ENCODE measurements at regions not wholly inside any gene's neighbourhood (a gene's known extent, or its start where the extent isn't known, plus 50 kb on each side); places are given as distances from the start of the nearest gene placed in this dataset.

GRCh38 chr18:76619261-76619620 lies 124.2 kb upstream of the ZNF516 start:
- Histone ChIP-seq H3K36me3 (ENCODE audit: control insufficient read depth in 1 of 2, insufficient read depth in 2 of 2, low read length in 2 of 2) (no peaks in the 10 kb centered on the region), H3K4me3 (replicated peaks in 1 of 2; ENCODE audit: low read depth in 1 of 2, low read length in 2 of 2) (no peak overlapping the region), H3K9me2 (ENCODE audit: insufficient read depth) (no peaks in the 10 kb centered on the region), H3K27ac (ENCODE audit: low read depth, low read length) (no peak overlapping the region), H3K27me3 (ENCODE audit: insufficient read depth, low read length) (0 out of 2 replicates have a peak, but pooled peaks cover 5% of the 10 kb centered on the region), H3K9ac (ENCODE audit: low read length) (no peak overlapping the region), H4K20me1 (ENCODE audit: insufficient read depth) (no peaks in the 10 kb centered on the region), H2AFZ (ENCODE audit: low read depth, low read length, poor library complexity, severe bottlenecking) (no peak overlapping the region), H3K9me3 (ENCODE audit: control insufficient read depth in 1 of 2, insufficient read depth in 1 of 2, low read depth in 1 of 2, low read length in 2 of 2) (no peaks in the 10 kb centered on the region), H3K4me1 (ENCODE audit: control insufficient read depth in 1 of 2, insufficient read depth in 2 of 2, low read length in 2 of 2) (peaks cover 5 to 14% of the 10 kb centered on the region in 2 experiments; a peak in 3 of 4 replicates), H3K79me2 (ENCODE audit: insufficient read depth, low read length) (no peaks in the 10 kb centered on the region), H3K4me2 (ENCODE audit: low read length) (no peak overlapping the region)
- no TSS peak for BruUV-seq (replicated peaks)
- DNase-seq (ENCODE audit: low read depth, low spot score) = no peak
- intact Hi-C loops (cut with micrococcal nuclease) = no loop called here
- ChIA-PET RAD21 (ENCODE audit: low non-redundant PET in 1 of 2, low total read pairs in 2 of 2, uncharacterized antibody in 2 of 2, unreplicated experiment in 2 of 2) (no interaction called here), POLR2A (no interaction called here), CTCF (no interaction called here)
- TF ChIP-seq CEBPB (IDR thresholded peaks at IDR 0.05; ENCODE audit: low read depth) = no peak
- TF ChIP-seq SIN3A (IDR thresholded peaks at IDR 0.05; ENCODE audit: low read depth) = no peak
- TF ChIP-seq SRF (IDR thresholded peaks at IDR 0.05; ENCODE audit: low read depth) = no peak
- TF ChIP-seq EGR1 (IDR thresholded peaks at IDR 0.05; ENCODE audit: low read depth) = no peak
- no peak for TF ChIP-seq ZFX (IDR thresholded peaks at IDR 0.05)
- TF ChIP-seq EZH2 (IDR thresholded peaks at IDR 0.05) = no peak
- TF ChIP-seq TCF7L2 (IDR thresholded peaks at IDR 0.05; ENCODE audit: borderline replicate concordance, extremely low read depth, insufficient read depth, insufficient read length) = no peak
- TF ChIP-seq RAD21 (IDR thresholded peaks at IDR 0.05; ENCODE audit: low read depth) = no peak
- no peak for TF ChIP-seq JUND (IDR thresholded peaks at IDR 0.05)
- no peak for TF ChIP-seq CBX3 (IDR thresholded peaks at IDR 0.05; ENCODE audit: low read depth)
- TF ChIP-seq YY1 (IDR thresholded peaks at IDR 0.05; ENCODE audit: extremely low read depth, insufficient replicate concordance, low read depth, low read length) = no peak
- TF ChIP-seq, protein P1, sequence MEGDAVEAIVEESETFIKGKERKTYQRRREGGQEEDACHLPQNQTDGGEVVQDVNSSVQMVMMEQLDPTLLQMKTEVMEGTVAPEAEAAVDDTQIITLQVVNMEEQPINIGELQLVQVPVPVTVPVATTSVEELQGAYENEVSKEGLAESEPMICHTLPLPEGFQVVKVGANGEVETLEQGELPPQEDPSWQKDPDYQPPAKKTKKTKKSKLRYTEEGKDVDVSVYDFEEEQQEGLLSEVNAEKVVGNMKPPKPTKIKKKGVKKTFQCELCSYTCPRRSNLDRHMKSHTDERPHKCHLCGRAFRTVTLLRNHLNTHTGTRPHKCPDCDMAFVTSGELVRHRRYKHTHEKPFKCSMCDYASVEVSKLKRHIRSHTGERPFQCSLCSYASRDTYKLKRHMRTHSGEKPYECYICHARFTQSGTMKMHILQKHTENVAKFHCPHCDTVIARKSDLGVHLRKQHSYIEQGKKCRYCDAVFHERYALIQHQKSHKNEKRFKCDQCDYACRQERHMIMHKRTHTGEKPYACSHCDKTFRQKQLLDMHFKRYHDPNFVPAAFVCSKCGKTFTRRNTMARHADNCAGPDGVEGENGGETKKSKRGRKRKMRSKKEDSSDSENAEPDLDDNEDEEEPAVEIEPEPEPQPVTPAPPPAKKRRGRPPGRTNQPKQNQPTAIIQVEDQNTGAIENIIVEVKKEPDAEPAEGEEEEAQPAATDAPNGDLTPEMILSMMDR (IDR thresholded peaks at IDR 0.05 in 2 of 3, conservative IDR thresholded peaks at IDR 0.05 in 1 of 3; ENCODE audit: borderline replicate concordance in 1 of 3, insufficient read depth in 1 of 3, low read depth in 2 of 3, low read length in 2 of 3) = no peak
- TF ChIP-seq EZH2phosphoT487 (IDR thresholded peaks at IDR 0.05; ENCODE audit: borderline replicate concordance) = no peak
- TF ChIP-seq ZNF274 (IDR thresholded peaks at IDR 0.05; ENCODE audit: low read depth, low read length) = no peak
- TF ChIP-seq REST (IDR thresholded peaks at IDR 0.05; ENCODE audit: low read depth) = no peak
- no peak for TF ChIP-seq POLR2AphosphoS5 (IDR thresholded peaks at IDR 0.05; ENCODE audit: low read depth, low read length)
- TF ChIP-seq SP1 (IDR thresholded peaks at IDR 0.05; ENCODE audit: low read depth) = no peak
- TF ChIP-seq ELF1 (IDR thresholded peaks at IDR 0.05; ENCODE audit: borderline replicate concordance, low read depth) = no peak
- no peak for ATAC-seq

Data from HCT116 (cell line).